Naive thymus-derived CD4-positive, alpha-beta T cell (primary cell): ENCODE measurements at regions not wholly inside any gene's neighbourhood (a gene's known extent, or its start where the extent isn't known, plus 50 kb on each side); places are given as distances from the start of the nearest gene placed in this dataset.

Experiments
- ATAC-seq: fragments of 150-1000 bp; cut with Tn5 transposase; 2 replicates; pipeline ENCODE4 v1.10.0; 2021; ENCODE audit warnings: mild to moderate bottlenecking, moderate library complexity
- CTCF ChIA-PET: fragments of 350-600 bp; sonication (Branson Sonifier 250); formaldehyde crosslinking; loops from one replicate; lab custom pipeline; 2021; ENCODE audit warnings: antibody characterized with exemption; lab: Charles Lee
- POLR2A ChIA-PET: fragments of 350-600 bp; sonication (Branson Sonifier 250); formaldehyde crosslinking; loops from one replicate; lab custom pipeline; 2021; ENCODE audit warnings: antibody characterized with exemption, inconsistent platforms; lab: Charles Lee
- DNase-seq, 9 donors: peaks; one replicate each; pipeline versions ENCODE4 v3.0.0 to v3.0.0-alpha.2; 2020 to 2022; ENCODE audit warnings: mixed read lengths in 1 of 9
- H3K27ac ChIP-seq: one replicate; pipeline ENCODE4 v1.7.0; 2013; ENCODE audit warnings: mild to moderate bottlenecking, low read depth, low read length, moderate library complexity
- H3K27me3 ChIP-seq, 2 donors: one replicate each; pipeline ENCODE4 v1.7.0; 2013; ENCODE audit warnings: low read length in 2 of 2, mild to moderate bottlenecking in 2 of 2, moderate library complexity in 2 of 2; ENCODE audit not compliant: control insufficient read depth in 2 of 2, insufficient read depth in 2 of 2
- H3K36me3 ChIP-seq, 3 experiments: 1 replicate in 2 of 3; 2 replicates in 1 of 3; pipeline ENCODE4 v1.7.0; 2013; ENCODE audit warnings: low read length in 3 of 3, mild to moderate bottlenecking in 3 of 3, moderate library complexity in 1 of 3; ENCODE audit not compliant: insufficient read depth in 3 of 3, control insufficient read depth in 2 of 3
- H3K4me1 ChIP-seq, 2 donors: one replicate each; pipeline ENCODE4 v1.7.0; 2013; ENCODE audit warnings: low read length in 2 of 2, mild to moderate bottlenecking in 2 of 2, moderate library complexity in 1 of 2; ENCODE audit not compliant: control insufficient read depth in 2 of 2, insufficient read depth in 2 of 2
- H3K4me3 ChIP-seq: 2 replicates; pipeline ENCODE4 v1.7.0; 2013; ENCODE audit warnings: mild to moderate bottlenecking, low read length
- H3K9me3 ChIP-seq, 3 experiments: 1 replicate in 2 of 3; 2 replicates in 1 of 3; pipeline ENCODE4 v1.7.0; 2013; ENCODE audit warnings: low read length in 3 of 3; ENCODE audit not compliant: control insufficient read depth in 2 of 3
- H3K27ac Mint-ChIP-seq, 9 donors: one replicate each; pipeline ENCODE4 v1.8.0; 2020 to 2022; ENCODE audit warnings: mixed read lengths in 9 of 9, mild to moderate bottlenecking in 8 of 9, moderate library complexity in 5 of 9, inconsistent platforms in 2 of 9
- H3K27me3 Mint-ChIP-seq, 5 donors: one replicate each; pipeline ENCODE4 v1.8.0; 2021 to 2022; ENCODE audit warnings: mixed read lengths in 5 of 5, mild to moderate bottlenecking in 1 of 5
- H3K36me3 Mint-ChIP-seq, 5 donors: one replicate each; pipeline ENCODE4 v1.8.0; 2020 to 2022; ENCODE audit warnings: mixed read lengths in 5 of 5, mild to moderate bottlenecking in 3 of 5, inconsistent platforms in 1 of 5
- H3K4me1 Mint-ChIP-seq, 7 donors: one replicate each; pipeline ENCODE4 v1.8.0; 2020 to 2022; ENCODE audit warnings: mixed read lengths in 7 of 7, mild to moderate bottlenecking in 3 of 7, inconsistent platforms in 1 of 7
- H3K4me3 Mint-ChIP-seq, 10 donors: one replicate each; pipeline ENCODE4 v1.8.0; 2020 to 2022; ENCODE audit warnings: mild to moderate bottlenecking in 10 of 10, mixed read lengths in 10 of 10, moderate library complexity in 6 of 10, inconsistent platforms in 2 of 10
- H3K9me3 Mint-ChIP-seq, 11 donors: one replicate each; pipeline ENCODE4 v1.8.0; 2020 to 2022; ENCODE audit warnings: mixed read lengths in 11 of 11, mild to moderate bottlenecking in 4 of 11, inconsistent platforms in 1 of 11, moderate library complexity in 1 of 11
- intact Hi-C, 2 donors: fragments of 100-400 bp; cut with micrococcal nuclease; formaldehyde crosslinking; loops; one replicate each; pipeline ENCODE4 v1.15.1; 2023

DNA sequence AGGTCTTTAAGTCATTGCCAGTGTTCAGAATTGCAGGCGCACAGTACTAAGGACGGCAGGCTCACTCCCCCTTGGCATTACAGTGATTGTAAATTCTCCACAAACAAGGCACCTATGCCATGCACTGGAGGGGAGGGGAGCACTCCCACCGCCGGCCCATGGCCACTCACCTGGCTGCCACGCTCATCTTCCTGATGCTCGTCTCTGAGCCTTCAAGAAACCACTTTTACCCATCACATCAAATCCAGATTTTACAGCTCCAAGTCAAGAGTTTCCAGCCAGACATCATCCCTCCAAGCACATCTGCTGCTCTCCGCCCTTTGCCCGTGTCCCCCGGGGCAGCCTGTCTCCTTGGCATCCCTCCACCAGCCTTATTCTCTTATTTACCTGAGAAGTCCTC is 350.2 kb upstream of the SHH start:
- H3K4me3 Mint-ChIP-seq = no peak overlapping the region

DNA sequence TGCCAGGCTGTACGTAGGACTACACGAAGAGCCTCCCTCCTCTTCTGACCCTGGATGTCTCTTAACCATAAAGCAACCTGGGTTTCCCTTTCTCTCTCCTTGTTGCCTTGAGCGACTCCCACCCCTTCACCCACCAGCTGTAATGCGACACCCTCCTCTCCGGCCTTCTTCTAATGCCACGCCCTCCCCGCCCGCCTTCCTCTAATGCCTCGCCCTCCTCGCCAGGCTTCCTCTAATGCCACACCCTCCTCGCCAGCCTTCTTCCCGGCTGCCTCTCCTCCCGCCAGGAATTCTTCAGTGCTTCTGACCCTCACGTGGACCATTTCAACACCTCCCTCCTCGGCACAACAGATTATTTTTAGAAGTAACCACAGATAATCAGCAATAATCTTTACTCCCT is 348.5 kb upstream of the SHH start:
- Histone ChIP-seq H3K36me3 (no peaks in the 10 kb centered on the region), H3K27ac (no peak overlapping the region), H3K27me3 (no peaks in the 10 kb centered on the region), H3K4me1 (no peaks in the 10 kb centered on the region), H3K9me3 (no peaks in the 10 kb centered on the region), H3K4me3 (no peak overlapping the region)
- CTCF ChIA-PET = no interaction called here
- Mint-ChIP-seq H3K27ac (no peak overlapping the region), H3K27me3 (peaks cover 0 to 23% (median 12%) of the 10 kb centered on the region in 5 donors), H3K4me3 (no peak overlapping the region), H3K9me3 (peaks cover 0 to 5% (median 0%) of the 10 kb centered on the region in 11 donors), H3K36me3 (no peaks in the 10 kb centered on the region), H3K4me1 (peaks cover 0 to 4% (median 0%) of the 10 kb centered on the region in 7 donors)
- DNase-seq (no peak), ATAC-seq (no peak)
- POLR2A ChIA-PET = no interaction called here
- intact Hi-C loops = no loop called here

More for the DNA sequence above, 350.2 kb upstream of the SHH start:
- no peaks in the 10 kb centered on the region for H3K4me1 ChIP-seq
- Mint-ChIP-seq H3K9me3 (peaks cover 0 to 5% (median 0%) of the 10 kb centered on the region in 11 donors), H3K27me3 (peaks cover 0 to 23% (median 12%) of the 10 kb centered on the region in 5 donors), H3K27ac (no peak overlapping the region), H3K4me1 (peaks cover 0 to 4% (median 0%) of the 10 kb centered on the region in 7 donors), H3K36me3 (no peaks in the 10 kb centered on the region)
- CTCF ChIA-PET = no interaction called here
- POLR2A ChIA-PET = no interaction called here
- no peak overlapping the region for H3K4me3 ChIP-seq
- H3K36me3 ChIP-seq = no peaks in the 10 kb centered on the region
- intact Hi-C loops = no loop called here
- H3K27ac ChIP-seq = no peak overlapping the region
- H3K27me3 ChIP-seq = no peaks in the 10 kb centered on the region
- ATAC-seq = no peak
- H3K9me3 ChIP-seq = no peaks in the 10 kb centered on the region
- DNase-seq = no peak

DNA sequence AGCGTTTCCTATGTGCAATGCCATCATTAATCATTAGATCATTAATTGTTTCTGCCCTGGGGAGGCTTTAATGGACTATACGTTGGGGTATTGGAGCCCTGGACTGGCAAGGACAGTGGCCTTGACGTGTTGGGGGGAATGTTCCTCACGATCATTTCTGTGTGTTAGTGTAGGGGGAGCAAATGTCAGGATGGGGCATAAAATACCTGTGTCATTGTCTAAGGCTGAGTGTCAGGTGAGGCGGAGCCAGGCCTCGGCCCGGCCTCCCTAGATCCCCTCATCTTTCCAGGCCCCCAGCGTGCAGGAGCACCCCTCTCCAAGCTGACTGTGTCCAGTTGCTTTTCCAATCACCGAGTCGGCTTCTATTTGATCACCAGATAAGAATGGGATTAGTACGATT is 346.4 kb upstream of the SHH start:
- Histone ChIP-seq H3K27ac (no peak overlapping the region), H3K36me3 (no peaks in the 10 kb centered on the region), H3K9me3 (no peaks in the 10 kb centered on the region), H3K4me1 (no peaks in the 10 kb centered on the region), H3K4me3 (no peak overlapping the region), H3K27me3 (no peaks in the 10 kb centered on the region)
- intact Hi-C loops = no loop called here
- Mint-ChIP-seq H3K9me3 (peaks cover 0 to 5% (median 0%) of the 10 kb centered on the region in 11 donors), H3K4me3 (no peak overlapping the region), H3K27ac (no peak overlapping the region), H3K36me3 (no peaks in the 10 kb centered on the region), H3K27me3 (peaks cover 0 to 23% (median 12%) of the 10 kb centered on the region in 5 donors), H3K4me1 (peaks cover 0 to 4% (median 0%) of the 10 kb centered on the region in 7 donors)
- ChIA-PET CTCF (no interaction called here), POLR2A (no interaction called here)
- no peak for ATAC-seq
- no peak for DNase-seq

DNA sequence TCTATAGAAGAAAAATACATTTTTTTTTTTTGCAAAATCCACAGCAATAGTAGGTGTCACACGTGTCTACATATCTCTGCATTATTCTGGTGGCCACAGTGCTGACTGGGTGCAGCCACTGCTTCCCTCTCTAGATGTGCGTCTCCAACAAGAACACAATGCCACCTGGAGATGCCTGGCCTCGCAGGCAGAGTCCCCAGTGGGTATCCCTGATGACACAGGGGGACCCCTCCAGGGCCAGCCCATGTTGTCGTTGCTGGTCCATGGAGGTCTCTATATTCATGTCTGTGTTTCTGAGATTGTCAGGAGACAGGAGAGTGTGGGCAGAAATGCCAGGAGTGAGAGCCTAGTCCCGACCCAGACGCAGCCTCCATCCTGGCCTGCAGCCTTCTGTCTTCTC is 345.9 kb upstream of the SHH start:
- ATAC-seq = no peak
- H3K9me3 ChIP-seq = no peaks in the 10 kb centered on the region
- Mint-ChIP-seq H3K4me1 (peaks cover 0 to 4% (median 0%) of the 10 kb centered on the region in 7 donors), H3K36me3 (no peaks in the 10 kb centered on the region), H3K9me3 (peaks cover 0 to 5% (median 0%) of the 10 kb centered on the region in 11 donors), H3K4me3 (no peak overlapping the region), H3K27me3 (peaks cover 0 to 23% (median 12%) of the 10 kb centered on the region in 5 donors), H3K27ac (no peak overlapping the region)
- intact Hi-C loops = no loop called here
- no peaks in the 10 kb centered on the region for H3K36me3 ChIP-seq
- DNase-seq = no peak
- no peaks in the 10 kb centered on the region for H3K27me3 ChIP-seq
- ChIA-PET CTCF (no interaction called here), POLR2A (no interaction called here)
- no peak overlapping the region for H3K4me3 ChIP-seq
- no peak overlapping the region for H3K27ac ChIP-seq
- no peaks in the 10 kb centered on the region for H3K4me1 ChIP-seq

DNA sequence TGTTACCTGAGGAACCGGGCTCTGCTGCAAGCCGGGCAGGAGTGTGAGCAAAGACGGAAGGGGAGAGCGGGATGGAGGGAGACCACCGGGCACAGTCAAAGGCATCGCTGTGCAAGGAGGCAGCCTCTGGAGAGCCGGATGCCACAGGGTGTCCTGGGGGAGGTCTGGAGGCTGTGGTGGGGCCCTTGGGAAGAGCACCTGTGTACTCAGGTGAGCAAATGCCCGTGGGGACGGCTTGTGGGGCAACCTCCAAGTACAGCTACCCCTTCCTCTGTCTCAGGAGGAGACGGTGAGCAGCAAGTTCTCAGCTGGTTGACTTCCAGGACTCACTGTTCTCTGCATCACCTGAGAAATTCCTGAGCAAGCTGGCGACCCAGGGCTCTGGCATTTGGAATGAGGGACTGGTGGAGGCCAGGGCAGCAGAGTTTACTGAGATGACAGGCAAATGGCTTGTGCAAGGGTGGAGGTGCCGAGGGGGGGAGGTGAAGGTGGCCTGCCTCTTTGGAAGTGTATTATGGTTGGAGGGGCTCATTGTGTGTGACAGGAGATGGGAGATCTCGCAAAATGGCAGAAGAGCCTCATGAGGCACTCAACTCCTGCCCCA is 345.2 kb upstream of the SHH start:
- peaks cover 0 to 19% (median 7%) of the 10 kb centered on the region in 5 donors for H3K27me3 Mint-ChIP-seq
- ChIA-PET CTCF (no interaction called here), POLR2A (no interaction called here)
- Histone ChIP-seq H3K9me3 (no peaks in the 10 kb centered on the region), H3K27me3 (no peaks in the 10 kb centered on the region), H3K27ac (no peak overlapping the region), H3K4me3 (no peak overlapping the region), H3K4me1 (no peaks in the 10 kb centered on the region), H3K36me3 (no peaks in the 10 kb centered on the region)
- peaks cover 0 to 4% (median 0%) of the 10 kb centered on the region in 7 donors for H3K4me1 Mint-ChIP-seq
- H3K36me3 Mint-ChIP-seq = no peaks in the 10 kb centered on the region
- ATAC-seq (no peak), DNase-seq (no peak)
- no peak overlapping the region for H3K27ac Mint-ChIP-seq
- no peak overlapping the region for H3K4me3 Mint-ChIP-seq
- intact Hi-C loops = no loop called here
- peaks cover 0 to 5% (median 0%) of the 10 kb centered on the region in 11 donors for H3K9me3 Mint-ChIP-seq

DNA sequence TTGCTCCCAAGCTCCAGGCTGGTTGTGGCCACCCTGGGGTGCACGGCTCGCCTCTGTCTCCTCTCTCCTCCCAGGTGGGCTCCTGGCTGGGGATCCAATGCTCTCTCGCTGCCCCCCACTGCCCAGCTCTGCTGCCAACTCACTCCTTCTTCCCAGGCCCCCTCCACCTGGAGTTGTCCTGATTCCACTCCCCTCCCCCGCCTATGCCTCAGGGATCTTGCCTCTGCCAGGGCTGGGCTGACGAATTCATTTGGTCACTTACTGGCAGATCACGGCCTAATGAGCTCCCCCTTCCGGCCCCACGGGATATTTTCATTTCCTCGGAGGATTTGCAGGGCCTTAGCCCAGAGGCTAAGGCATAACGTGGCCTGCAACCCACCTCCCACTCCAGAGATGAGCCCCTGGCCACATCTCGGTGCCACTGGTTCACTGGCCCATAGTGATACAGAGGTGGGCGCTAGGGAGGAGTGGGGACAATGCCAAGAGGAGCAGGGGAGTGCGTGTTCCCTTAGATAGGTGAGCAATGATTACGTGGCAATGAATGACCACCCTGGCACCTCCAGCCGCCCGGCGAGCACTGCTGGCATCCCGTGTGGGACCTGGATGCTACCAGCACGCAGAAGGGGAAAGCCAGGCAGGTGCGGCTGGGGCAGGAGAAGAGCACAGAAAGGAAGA is 344.6 kb upstream of the SHH start:
- no peaks in the 10 kb centered on the region for H3K4me1 ChIP-seq
- H3K4me1 Mint-ChIP-seq = peaks cover 0 to 4% (median 0%) of the 10 kb centered on the region in 7 donors
- no peak overlapping the region for H3K4me3 Mint-ChIP-seq
- no peak overlapping the region for H3K4me3 ChIP-seq
- H3K9me3 ChIP-seq = no peaks in the 10 kb centered on the region
- H3K27me3 ChIP-seq = no peaks in the 10 kb centered on the region
- ATAC-seq (no peak), DNase-seq (no peak)
- peaks cover 0 to 17% (median 6%) of the 10 kb centered on the region in 5 donors for H3K27me3 Mint-ChIP-seq
- no peaks in the 10 kb centered on the region for H3K36me3 Mint-ChIP-seq
- no peak overlapping the region for H3K27ac ChIP-seq
- ChIA-PET POLR2A (no interaction called here), CTCF (no interaction called here)
- H3K27ac Mint-ChIP-seq = no peak overlapping the region
- intact Hi-C loops = no loop called here
- H3K9me3 Mint-ChIP-seq = peaks cover 0 to 5% (median 0%) of the 10 kb centered on the region in 11 donors
- H3K36me3 ChIP-seq = no peaks in the 10 kb centered on the region
